ENCODE measurements at regions not wholly inside any gene's neighbourhood (a gene's known extent, or its start where the extent isn't known, plus 50 kb on each side); places are given as distances from the start of the nearest gene placed in this dataset.

GRCh38 chr20:7586481-7586880 is 353.8 kb downstream of the HAO1 start:
- no peak overlapping the region for H2AFZ ChIP-seq (ENCODE audit: low read length)

GRCh38 chr20:7589164-7589563 is 351.1 kb downstream of the HAO1 start:
- H3K36me3 ChIP-seq (replicated peaks; ENCODE audit: insufficient read depth, low read length): no peaks in the 10 kb centered on the region
- TF ChIP-seq EZH2phosphoT487 (IDR thresholded peaks at IDR 0.05; ENCODE audit: low read length) (no peak), EZH2 (optimal IDR thresholded peaks at IDR 0.05; ENCODE audit: low read depth, low read length) (no peak)
- TF ChIP-seq, protein P1, sequence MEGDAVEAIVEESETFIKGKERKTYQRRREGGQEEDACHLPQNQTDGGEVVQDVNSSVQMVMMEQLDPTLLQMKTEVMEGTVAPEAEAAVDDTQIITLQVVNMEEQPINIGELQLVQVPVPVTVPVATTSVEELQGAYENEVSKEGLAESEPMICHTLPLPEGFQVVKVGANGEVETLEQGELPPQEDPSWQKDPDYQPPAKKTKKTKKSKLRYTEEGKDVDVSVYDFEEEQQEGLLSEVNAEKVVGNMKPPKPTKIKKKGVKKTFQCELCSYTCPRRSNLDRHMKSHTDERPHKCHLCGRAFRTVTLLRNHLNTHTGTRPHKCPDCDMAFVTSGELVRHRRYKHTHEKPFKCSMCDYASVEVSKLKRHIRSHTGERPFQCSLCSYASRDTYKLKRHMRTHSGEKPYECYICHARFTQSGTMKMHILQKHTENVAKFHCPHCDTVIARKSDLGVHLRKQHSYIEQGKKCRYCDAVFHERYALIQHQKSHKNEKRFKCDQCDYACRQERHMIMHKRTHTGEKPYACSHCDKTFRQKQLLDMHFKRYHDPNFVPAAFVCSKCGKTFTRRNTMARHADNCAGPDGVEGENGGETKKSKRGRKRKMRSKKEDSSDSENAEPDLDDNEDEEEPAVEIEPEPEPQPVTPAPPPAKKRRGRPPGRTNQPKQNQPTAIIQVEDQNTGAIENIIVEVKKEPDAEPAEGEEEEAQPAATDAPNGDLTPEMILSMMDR (IDR thresholded peaks at IDR 0.05; ENCODE audit: low read length): no peak
- no peak overlapping the region for H3K27ac ChIP-seq (ENCODE audit: low read length)
- no peak overlapping the region for H3K4me3 ChIP-seq (ENCODE audit: low read length)
- H3K9me3 ChIP-seq (replicated peaks; ENCODE audit: insufficient read depth, low read length): no peaks in the 10 kb centered on the region
- DNase-seq: no peak
- H3K4me1 ChIP-seq (ENCODE audit: low read length): no peaks in the 10 kb centered on the region
- no peak overlapping the region for H3K4me2 ChIP-seq (ENCODE audit: low read depth, low read length)
- no peaks in the 10 kb centered on the region for H3K27me3 ChIP-seq (replicated peaks; ENCODE audit: insufficient read depth, low read length)
- H3K9ac ChIP-seq (ENCODE audit: low read length): no peak overlapping the region
- H3K79me2 ChIP-seq (ENCODE audit: low read length): no peaks in the 10 kb centered on the region
- no peaks in the 10 kb centered on the region for H3K9me2 ChIP-seq (replicated peaks; ENCODE audit: insufficient read depth, low read length)
- H3F3A ChIP-seq (ENCODE audit: insufficient read depth, low read length): no peaks in the 10 kb centered on the region
- no peaks in the 10 kb centered on the region for H4K20me1 ChIP-seq (ENCODE audit: insufficient read depth, low read length)
- no peak overlapping the region for H2AFZ ChIP-seq (ENCODE audit: low read length)

More at GRCh38 chr20:7586481-7586880, 353.8 kb downstream of the HAO1 start:
- H3K9me2 ChIP-seq (replicated peaks; ENCODE audit: insufficient read depth, low read length): no peaks in the 10 kb centered on the region
- no peaks in the 10 kb centered on the region for H3K79me2 ChIP-seq (ENCODE audit: low read length)
- no peak overlapping the region for H3K27ac ChIP-seq (ENCODE audit: low read length)
- H3K4me1 ChIP-seq (ENCODE audit: low read length): no peaks in the 10 kb centered on the region
- H3K9me3 ChIP-seq (replicated peaks; ENCODE audit: insufficient read depth, low read length): no peaks in the 10 kb centered on the region
- H3K9ac ChIP-seq (ENCODE audit: low read length): no peak overlapping the region
- TF ChIP-seq, protein P1 (IDR thresholded peaks at IDR 0.05; ENCODE audit: low read length): no peak
- no peak for TF ChIP-seq EZH2 (optimal IDR thresholded peaks at IDR 0.05; ENCODE audit: low read depth, low read length)
- no peak for TF ChIP-seq EZH2phosphoT487 (IDR thresholded peaks at IDR 0.05; ENCODE audit: low read length)
- DNase-seq: no peak
- H3F3A ChIP-seq (ENCODE audit: insufficient read depth, low read length): no peaks in the 10 kb centered on the region
- no peaks in the 10 kb centered on the region for H3K36me3 ChIP-seq (replicated peaks; ENCODE audit: insufficient read depth, low read length)
- H3K4me3 ChIP-seq (ENCODE audit: low read length): no peak overlapping the region
- no peaks in the 10 kb centered on the region for H4K20me1 ChIP-seq (ENCODE audit: insufficient read depth, low read length)
- no peak overlapping the region for H3K4me2 ChIP-seq (ENCODE audit: low read depth, low read length)
- H3K27me3 ChIP-seq (replicated peaks; ENCODE audit: insufficient read depth, low read length): no peaks in the 10 kb centered on the region

GRCh38 chr20:7596541-7596940 is 343.7 kb downstream of the HAO1 start:
- no peak overlapping the region for H3K9ac ChIP-seq (ENCODE audit: low read length)
- H4K20me1 ChIP-seq (ENCODE audit: insufficient read depth, low read length): no peaks in the 10 kb centered on the region
- H3K9me3 ChIP-seq (replicated peaks; ENCODE audit: insufficient read depth, low read length): no peaks in the 10 kb centered on the region
- H2AFZ ChIP-seq (ENCODE audit: low read length): no peak overlapping the region
- no peak overlapping the region for H3K4me2 ChIP-seq (ENCODE audit: low read depth, low read length)
- H3K79me2 ChIP-seq (ENCODE audit: low read length): no peaks in the 10 kb centered on the region
- H3K27ac ChIP-seq (ENCODE audit: low read length): no peak overlapping the region
- no peaks in the 10 kb centered on the region for H3F3A ChIP-seq (ENCODE audit: insufficient read depth, low read length)
- H3K36me3 ChIP-seq (replicated peaks; ENCODE audit: insufficient read depth, low read length): no peaks in the 10 kb centered on the region
- no peak overlapping the region for H3K4me3 ChIP-seq (ENCODE audit: low read length)
- no peaks in the 10 kb centered on the region for H3K27me3 ChIP-seq (replicated peaks; ENCODE audit: insufficient read depth, low read length)
- H3K4me1 ChIP-seq (ENCODE audit: low read length): no peaks in the 10 kb centered on the region
- no peak for DNase-seq
- no peaks in the 10 kb centered on the region for H3K9me2 ChIP-seq (replicated peaks; ENCODE audit: insufficient read depth, low read length)
- TF ChIP-seq EZH2phosphoT487 (IDR thresholded peaks at IDR 0.05; ENCODE audit: low read length): no peak
- TF ChIP-seq, protein P1 (IDR thresholded peaks at IDR 0.05; ENCODE audit: low read length): no peak
- no peak for TF ChIP-seq EZH2 (optimal IDR thresholded peaks at IDR 0.05; ENCODE audit: low read depth, low read length)
